Erythroblast (primary cell): ENCODE measurements at regions not wholly inside any gene's neighbourhood (a gene's known extent, or its start where the extent isn't known, plus 50 kb on each side); places are given as distances from the start of the nearest gene placed in this dataset.
"Not testable (repeated sequence)": the region's sequence is repeated elsewhere in the genome, so short reads cannot be mapped to it uniquely, and the experiment has no call there.

Experiments
- DNase-seq, 2 experiments: peaks; one replicate each; lab custom pipeline; 2025; lab: John Stamatoyannopoulos, UW
- GATA1 ChIP-seq: IDR thresholded peaks from 2 replicates; pipeline ENCODE4 v1.6.1; 2011; ENCODE audit warnings: low read depth, mild to moderate bottlenecking, control low read depth, low read length, moderate library complexity
- POLR2A ChIP-seq: IDR thresholded peaks from 2 replicates; pipeline ENCODE4 v1.6.1; 2011; ENCODE audit warnings: mild to moderate bottlenecking, low read length

DNA sequence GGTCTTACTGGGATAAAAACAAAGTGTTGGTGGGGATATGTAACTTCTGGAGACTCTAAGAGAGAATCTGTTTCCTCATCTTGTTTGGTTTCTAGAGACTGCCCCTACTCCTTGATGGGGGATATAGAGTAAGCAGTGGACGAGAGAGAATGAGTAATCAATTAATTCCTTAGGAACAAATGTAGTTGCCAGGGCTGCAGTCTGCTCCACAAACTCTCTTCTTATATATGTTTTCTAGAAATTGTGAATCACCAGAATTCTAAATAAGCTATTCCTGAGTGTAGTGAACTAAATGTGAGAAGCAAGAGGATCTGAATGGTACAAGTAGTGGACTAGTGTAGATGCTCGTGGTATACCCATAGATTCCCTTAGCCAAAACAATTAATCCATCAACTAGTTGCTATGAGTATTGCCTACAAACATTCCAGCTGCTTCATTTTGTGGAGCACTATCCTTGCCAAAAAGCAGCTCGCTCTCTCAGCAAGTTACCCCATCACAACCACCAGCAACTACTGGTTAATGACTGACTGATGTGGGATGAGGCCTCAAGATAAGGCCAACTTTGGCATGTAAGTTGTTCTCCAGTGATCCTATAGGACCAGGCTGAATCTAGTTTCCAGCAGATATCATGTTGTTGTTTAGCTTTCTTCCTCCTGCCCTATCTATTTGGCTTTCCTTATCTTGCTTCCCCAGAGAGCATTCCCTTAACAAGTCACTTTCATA, 273.0 kb downstream of the SLC7A11 start:
- DNase-seq = peak; percentile 10 to 38
- TF ChIP-seq GATA1 = no peak
- TF ChIP-seq POLR2A = no peak

- peak in 1 of 2 experiments; percentile 15 for DNase-seq
- TF ChIP-seq GATA1 = no peak
- TF ChIP-seq POLR2A = no peak
Observed at GRCh38 chr4:137967480-137968190, 274.5 kb downstream of the SLC7A11 start.

DNA sequence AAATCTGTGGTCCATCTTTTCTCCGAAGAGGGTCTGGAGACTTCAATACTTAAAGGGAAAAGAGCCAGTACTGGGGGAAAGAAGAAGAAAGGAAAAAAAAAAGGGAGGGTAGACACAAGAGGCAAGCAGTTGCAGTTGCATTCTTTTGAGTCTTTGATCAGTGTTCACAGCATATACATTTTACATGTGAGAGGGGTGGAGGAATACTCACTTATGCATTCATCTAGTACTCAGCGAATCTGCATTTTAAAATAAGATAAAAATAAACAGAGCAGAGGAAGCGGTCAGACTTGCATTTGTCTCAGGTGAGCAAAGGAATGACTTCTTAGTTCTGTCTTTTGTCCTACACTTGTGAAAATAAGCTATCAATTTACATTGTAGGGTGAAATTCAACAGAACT, 275.6 kb downstream of the SLC7A11 start:
- TF ChIP-seq GATA1 = no peak
- TF ChIP-seq POLR2A = no peak
- no peak for DNase-seq

DNA sequence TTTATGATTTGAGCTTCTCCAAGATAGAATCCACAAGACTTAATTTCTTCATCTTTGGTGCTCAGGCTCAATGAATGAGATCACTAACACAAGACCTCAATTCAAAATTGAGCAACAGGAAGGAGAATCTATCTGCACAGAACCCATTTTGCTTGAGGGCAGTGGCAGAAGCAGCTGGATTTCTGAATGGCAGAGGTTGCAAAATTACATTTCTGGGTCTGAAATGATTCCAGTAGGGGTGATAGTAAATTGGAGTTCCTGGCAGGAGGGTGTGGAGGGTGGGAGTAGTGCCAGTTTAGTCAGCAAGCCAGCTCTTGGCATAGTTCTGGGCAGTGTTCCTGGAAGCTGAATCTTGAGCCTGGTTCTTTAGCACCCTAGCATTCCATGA, 281.1 kb downstream of the SLC7A11 start:
- no peak for DNase-seq
- TF ChIP-seq GATA1 = no peak

DNA sequence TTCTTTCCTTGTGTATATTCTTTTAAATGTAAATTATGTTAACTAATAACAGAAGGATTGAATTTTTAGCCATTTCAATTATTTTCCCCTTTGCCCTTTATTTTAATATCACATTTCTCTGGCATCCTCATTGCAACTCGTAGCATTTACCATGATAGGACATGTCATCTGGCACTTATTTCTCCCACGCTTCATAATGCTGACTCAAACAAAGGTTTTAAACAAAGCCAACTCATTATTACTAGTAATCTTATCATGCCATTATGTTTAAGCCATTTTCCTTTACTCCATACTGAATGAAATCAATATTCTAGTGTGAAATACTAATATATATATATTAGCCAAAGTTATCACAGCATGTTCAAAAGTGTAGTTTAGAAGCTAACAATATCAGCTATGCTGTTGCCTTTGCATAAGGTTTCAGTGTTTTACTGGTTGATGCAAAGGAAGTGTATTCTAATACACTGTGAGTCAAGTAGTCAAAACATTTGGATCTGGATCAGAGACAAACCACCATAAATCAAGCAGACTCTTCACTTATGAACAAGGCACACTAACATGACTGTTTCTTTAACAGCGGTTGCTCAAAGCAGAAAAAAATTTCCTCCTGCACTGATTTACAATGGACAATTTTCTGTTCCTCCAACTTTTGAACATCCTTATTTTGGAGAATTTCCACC, 281.6 kb downstream of the SLC7A11 start:
- no peak for DNase-seq
- TF ChIP-seq GATA1 (no peak), POLR2A (no peak)

- TF ChIP-seq GATA1 (no peak), POLR2A (no peak)
- DNase-seq = no peak
Observed at GRCh38 chr4:137957806-137958205, 284.3 kb downstream of the SLC7A11 start.

DNA sequence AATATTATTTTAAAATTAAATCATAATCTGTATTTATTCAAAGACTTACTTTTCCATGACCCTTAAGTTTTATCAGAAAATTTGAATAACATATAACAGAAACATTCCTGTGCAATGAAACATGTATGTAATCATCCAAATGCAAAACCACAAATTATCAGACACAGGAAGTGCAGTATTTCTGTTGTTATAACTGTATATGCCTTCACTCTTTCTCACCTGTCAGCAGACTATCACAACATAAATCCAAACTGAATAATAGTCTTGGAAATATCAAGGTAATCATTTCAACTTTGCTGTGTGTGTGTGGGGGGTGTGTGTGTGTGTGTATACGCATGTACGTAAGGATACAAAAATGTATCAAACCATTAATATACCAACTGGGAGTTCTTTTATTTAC, 285.9 kb downstream of the SLC7A11 start:
- no peak for DNase-seq
- TF ChIP-seq GATA1 = no peak
- TF ChIP-seq POLR2A = no peak

GRCh38 chr4:137955595-137955994, 286.6 kb downstream of the SLC7A11 start:
- TF ChIP-seq POLR2A (no peak), GATA1 (no peak)
- DNase-seq = no peak

DNA sequence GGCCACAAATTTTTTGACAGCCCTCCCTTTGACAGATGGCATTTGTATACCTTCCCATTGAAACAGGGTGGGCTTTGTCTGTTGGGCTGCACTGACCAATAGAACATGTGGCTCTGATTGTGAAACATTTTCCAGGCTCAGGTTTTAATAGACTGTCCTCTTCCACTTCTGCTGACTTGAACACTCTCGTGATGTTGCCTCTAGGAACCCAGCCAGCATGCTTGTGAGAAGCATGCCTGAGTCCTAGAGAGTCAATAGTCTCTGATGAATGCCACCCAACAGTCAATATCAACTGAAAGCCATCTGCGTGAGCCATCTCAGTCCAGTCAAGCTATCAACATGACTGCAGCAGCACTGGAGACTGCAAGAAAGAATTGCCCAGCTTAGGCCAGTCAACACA, 290.0 kb downstream of the SLC7A11 start:
- TF ChIP-seq GATA1 = no peak
- no peak for TF ChIP-seq POLR2A
- DNase-seq = no peak

GRCh38 chr4:137950286-137950685, 291.9 kb downstream of the SLC7A11 start:
- no peak for DNase-seq
- TF ChIP-seq POLR2A = no peak
- no peak for TF ChIP-seq GATA1

DNA sequence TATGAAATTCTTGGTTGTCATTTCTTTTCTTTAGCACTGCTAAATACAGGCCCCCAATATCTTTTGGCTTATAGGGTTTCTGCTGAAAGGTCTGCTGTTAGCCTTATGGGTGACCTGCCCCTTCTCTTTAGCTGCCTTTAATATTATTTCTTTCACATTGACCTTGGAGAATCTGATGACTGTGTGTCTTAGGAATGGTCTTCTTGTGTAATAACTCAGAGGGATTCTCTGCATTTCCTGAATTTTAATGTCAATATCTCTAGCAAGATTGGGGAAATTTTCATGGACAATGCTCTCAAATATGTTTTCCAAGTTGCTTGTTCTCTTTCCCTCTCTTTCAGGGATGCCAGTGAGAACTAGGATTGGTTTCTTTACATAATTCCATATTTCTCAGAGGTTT, 292.4 kb downstream of the SLC7A11 start:
- DNase-seq = no peak
- TF ChIP-seq GATA1 (no peak), POLR2A (no peak)

DNA sequence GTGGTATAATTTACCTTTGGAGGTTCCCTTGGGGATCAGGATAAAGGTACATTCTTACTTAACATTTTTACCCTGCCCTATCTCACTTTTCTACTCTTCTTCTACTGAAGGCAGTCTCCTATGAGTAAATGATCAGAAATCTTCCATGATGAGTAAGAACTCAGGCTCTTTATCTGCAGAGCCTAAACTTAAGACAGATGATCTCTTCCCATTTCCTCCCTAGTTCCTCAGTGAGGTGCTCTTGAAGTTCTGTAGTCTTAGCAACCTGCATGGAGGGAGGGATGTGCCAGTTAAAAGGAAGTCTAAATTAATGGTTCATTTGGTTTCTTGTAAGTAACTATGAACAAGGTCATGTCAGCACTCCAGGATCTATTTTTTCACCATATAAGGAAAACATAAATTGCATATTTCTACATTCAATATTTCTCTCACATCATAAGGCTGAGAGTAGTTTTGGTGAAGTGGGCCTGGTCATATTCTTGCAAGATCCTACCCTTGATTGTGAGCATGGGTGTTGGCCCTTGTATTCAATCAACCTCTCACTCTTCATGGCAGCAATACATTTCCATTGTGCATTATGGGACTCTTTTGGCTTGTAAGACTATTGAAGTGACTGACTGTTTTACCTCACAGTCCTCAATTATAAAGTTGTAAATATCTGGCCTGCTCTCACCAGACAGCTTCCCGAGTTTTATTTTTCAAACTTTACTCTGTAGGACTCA, 295.5 kb downstream of the SLC7A11 start:
- no peak for TF ChIP-seq POLR2A
- TF ChIP-seq GATA1 = no peak
- DNase-seq = no peak

GRCh38 chr4:137942815-137943214, 299.3 kb downstream of the SLC7A11 start:
- DNase-seq = not testable (repeated sequence)

- not testable (repeated sequence) for DNase-seq
Observed at GRCh38 chr4:137942015-137942515, 300.1 kb downstream of the SLC7A11 start.
